GM19240 (cell line): ENCODE measurements at regions not wholly inside any gene's neighbourhood (a gene's known extent, or its start where the extent isn't known, plus 50 kb on each side); places are given as distances from the start of the nearest gene placed in this dataset.
"Not testable (repeated sequence)": the region's sequence is repeated elsewhere in the genome, so short reads cannot be mapped to it uniquely, and the experiment has no call there.

Experiments
- DNase-seq: peaks from one replicate; pipeline ENCODE4 v3.0.0; 2011; ENCODE audit warnings: low spot score; ENCODE audit not compliant: insufficient read length

- DNase-seq: no peak
Measured at GRCh38 chr14:34177466-34177865, 226.6 kb upstream of the EGLN3 start.

GRCh38 chr14:34175574-34175973 lies 224.7 kb upstream of the EGLN3 start:
- no peak for DNase-seq

GRCh38 chr14:34174973-34175372 lies 224.1 kb upstream of the EGLN3 start:
- no peak for DNase-seq

GRCh38 chr14:34173916-34174315 lies 223.0 kb upstream of the EGLN3 start:
- no peak for DNase-seq

- DNase-seq: no peak
Measured at GRCh38 chr14:34172550-34173368, 221.9 kb upstream of the EGLN3 start.

GRCh38 chr14:34172173-34172451 lies 221.2 kb upstream of the EGLN3 start:
- DNase-seq: no peak

- no peak for DNase-seq
Measured at GRCh38 chr14:34171431-34172172, 220.7 kb upstream of the EGLN3 start.

GRCh38 chr14:34170882-34171281 lies 220.0 kb upstream of the EGLN3 start:
- DNase-seq: no peak

GRCh38 chr14:34169561-34169960 lies 218.7 kb upstream of the EGLN3 start:
- DNase-seq: no peak

- no peak for DNase-seq
Measured at GRCh38 chr14:34168656-34169055, 217.8 kb upstream of the EGLN3 start.

GRCh38 chr14:34165847-34166350 lies 215.0 kb upstream of the EGLN3 start:
- DNase-seq: no peak

- no peak for DNase-seq
Measured at GRCh38 chr14:34164162-34164864, 213.4 kb upstream of the EGLN3 start.

GRCh38 chr14:34161351-34162082 lies 210.6 kb upstream of the EGLN3 start:
- DNase-seq: no peak

GRCh38 chr14:34160619-34161018 lies 209.7 kb upstream of the EGLN3 start:
- DNase-seq: no peak

GRCh38 chr14:34157651-34158050 lies 206.8 kb upstream of the EGLN3 start:
- no peak for DNase-seq

GRCh38 chr14:34147461-34147860 lies 196.6 kb upstream of the EGLN3 start:
- no peak for DNase-seq

- DNase-seq: not testable (repeated sequence)
Measured at GRCh38 chr14:34140127-34140526, 189.3 kb upstream of the EGLN3 start.

- DNase-seq: not testable (repeated sequence)
Measured at GRCh38 chr14:34139160-34140121, 188.6 kb upstream of the EGLN3 start.

GRCh38 chr14:34138175-34138574 lies 187.3 kb upstream of the EGLN3 start:
- no peak for DNase-seq

- no peak for DNase-seq
Measured at GRCh38 chr14:34137001-34137745, 186.3 kb upstream of the EGLN3 start.
